WTC11 (cell line): ENCODE measurements at regions not wholly inside any gene's neighbourhood (a gene's known extent, or its start where the extent isn't known, plus 50 kb on each side); places are given as distances from the start of the nearest gene placed in this dataset.

ENCODE experiments used
- ATAC-seq: fragments of 200-7000 bp; cut with Tn5 transposase; 2 replicates; pipeline ENCODE4 v1.10.0; 2021; ENCODE audit warnings: mild to moderate bottlenecking, moderate library complexity
- CTCF ChIA-PET: fragments of 300-600 bp; sonication (Branson Sonifier 250); formaldehyde crosslinking; loops from one replicate; lab custom pipeline; 2021; ENCODE audit warnings: antibody characterized with exemption; lab: Charles Lee
- POLR2A ChIA-PET: fragments of 350-600 bp; sonication (Branson Sonifier 250); formaldehyde crosslinking; loops from one replicate; lab custom pipeline; 2021; ENCODE audit warnings: antibody characterized with exemption; lab: Charles Lee
- DNase-seq: peaks from one replicate; pipeline ENCODE4 v3.0.0; 2021; ENCODE audit warnings: low spot score
- H3K27ac Mint-ChIP-seq: 2 replicates; pipeline ENCODE4 v1.8.0; 2021; ENCODE audit warnings: mixed read lengths
- H3K27me3 Mint-ChIP-seq: 2 replicates; pipeline ENCODE4 v1.8.0; 2021; ENCODE audit warnings: low read depth, mild to moderate bottlenecking, moderate library complexity, mixed read lengths
- H3K36me3 Mint-ChIP-seq: 2 replicates; pipeline ENCODE4 v1.8.0; 2021; ENCODE audit warnings: mixed read lengths
- H3K4me1 Mint-ChIP-seq: 2 replicates; pipeline ENCODE4 v1.8.0; 2022; ENCODE audit warnings: mixed read lengths
- H3K4me3 Mint-ChIP-seq: 2 replicates; pipeline ENCODE4 v1.8.0; 2021; ENCODE audit warnings: mild to moderate bottlenecking, moderate library complexity, mixed read lengths
- H3K9me3 Mint-ChIP-seq: 2 replicates; pipeline ENCODE4 v1.8.0; 2021; ENCODE audit warnings: mixed read lengths
- CREM ChIP-seq: sonication (generic); formaldehyde crosslinking; IDR thresholded peaks from 2 replicates; pipeline ENCODE4 v1.8.1; 2022; ENCODE audit warnings: mild to moderate bottlenecking, missing genetic modification reagents, moderate library complexity
- ESRRA ChIP-seq: sonication (generic); formaldehyde crosslinking; IDR thresholded peaks from 2 replicates; pipeline ENCODE4 v1.8.1; 2022; ENCODE audit warnings: mild to moderate bottlenecking, missing genetic modification reagents, borderline replicate concordance
- FOXK1 ChIP-seq: sonication (generic); formaldehyde crosslinking; IDR thresholded peaks from 2 replicates; pipeline ENCODE4 v1.8.0; 2022; ENCODE audit warnings: mild to moderate bottlenecking, moderate library complexity, missing genetic modification reagents
- FOXP1 ChIP-seq: sonication (generic); formaldehyde crosslinking; IDR thresholded peaks from 2 replicates; pipeline ENCODE4 v1.8.0; 2022; ENCODE audit warnings: missing genetic modification reagents, mild to moderate bottlenecking, moderate library complexity, borderline replicate concordance
- MYBL2 ChIP-seq: sonication (generic); formaldehyde crosslinking; IDR thresholded peaks from 2 replicates; pipeline ENCODE4 v1.8.1; 2023; ENCODE audit warnings: mild to moderate bottlenecking, moderate library complexity, missing genetic modification reagents
- NFATC4 ChIP-seq: fragments of 250-450 bp; sonication (Bioruptor Pico); IDR thresholded peaks from 2 replicates; pipeline ENCODE4 v1.9.0; 2021; ENCODE audit warnings: mild to moderate bottlenecking
- NFYB ChIP-seq: sonication (generic); formaldehyde crosslinking; conservative IDR thresholded peaks from 2 replicates; pipeline ENCODE4 v1.8.0; 2022; ENCODE audit warnings: low read depth, missing genetic modification reagents
- NR1H2 ChIP-seq: sonication (generic); formaldehyde crosslinking; IDR thresholded peaks from 2 replicates; pipeline ENCODE4 v1.9.0; 2021; ENCODE audit warnings: mild to moderate bottlenecking, moderate library complexity, missing genetic modification reagents
- TEAD1 ChIP-seq: sonication (generic); formaldehyde crosslinking; IDR thresholded peaks from 2 replicates; pipeline ENCODE4 v1.8.0; 2022; ENCODE audit warnings: mild to moderate bottlenecking, missing genetic modification reagents
- ZNF121 ChIP-seq: sonication (generic); formaldehyde crosslinking; IDR thresholded peaks from 2 replicates; pipeline ENCODE4 v1.8.0; 2023; ENCODE audit warnings: missing genetic modification reagents
- ZNF232 ChIP-seq: sonication (generic); formaldehyde crosslinking; IDR thresholded peaks from 2 replicates; pipeline ENCODE4 v1.8.0; 2022; ENCODE audit warnings: mild to moderate bottlenecking, missing genetic modification reagents
- ZNF263 ChIP-seq: sonication (generic); formaldehyde crosslinking; IDR thresholded peaks from 2 replicates; pipeline ENCODE4 v1.8.1; 2022; ENCODE audit warnings: low read depth, mild to moderate bottlenecking, moderate library complexity, missing genetic modification reagents
- ZNF317 ChIP-seq: sonication (generic); formaldehyde crosslinking; IDR thresholded peaks from 2 replicates; pipeline ENCODE4 v1.8.1; 2023; ENCODE audit warnings: low read depth, mild to moderate bottlenecking, moderate library complexity, missing genetic modification reagents, borderline replicate concordance
- TF ChIP-seq, protein P1 (sequence below): sonication (generic); formaldehyde crosslinking; IDR thresholded peaks from 2 replicates; pipeline ENCODE4 v1.8.1; 2023; ENCODE audit warnings: mild to moderate bottlenecking, missing genetic modification reagents
- TF ChIP-seq, protein P2 (sequence below): fragments of 250-450 bp; sonication (Bioruptor Pico); IDR thresholded peaks from 2 replicates; pipeline ENCODE4 v1.9.0; 2021; ENCODE audit warnings: moderate library complexity, mild to moderate bottlenecking, inconsistent platforms, borderline replicate concordance
- TF ChIP-seq, protein P3 (sequence below): fragments of 250-450 bp; sonication (Bioruptor Pico); IDR thresholded peaks from 2 replicates; pipeline ENCODE4 v2.1.2; 2022; ENCODE audit warnings: mild to moderate bottlenecking, moderate library complexity
- TF ChIP-seq, protein P4 (sequence below): sonication (generic); formaldehyde crosslinking; IDR thresholded peaks from 2 replicates; pipeline ENCODE4 v1.8.1; 2023; ENCODE audit warnings: mild to moderate bottlenecking, missing genetic modification reagents, moderate library complexity
- TF ChIP-seq, protein P5 (sequence below): fragments of 250-450 bp; sonication (Bioruptor Pico); conservative IDR thresholded peaks from 2 replicates; pipeline ENCODE4 v1.9.0; 2021; ENCODE audit warnings: mild to moderate bottlenecking
- TF ChIP-seq, protein P6 (sequence below): sonication (generic); formaldehyde crosslinking; IDR thresholded peaks from 2 replicates; pipeline ENCODE4 v1.8.1; 2022; ENCODE audit warnings: mild to moderate bottlenecking, moderate library complexity, missing genetic modification reagents
- TF ChIP-seq, protein P7 (sequence below): fragments of 200-600 bp; IDR thresholded peaks from 2 replicates; pipeline ENCODE4 v1.8.0; 2022; ENCODE audit warnings: antibody characterized with exemption

DNA sequence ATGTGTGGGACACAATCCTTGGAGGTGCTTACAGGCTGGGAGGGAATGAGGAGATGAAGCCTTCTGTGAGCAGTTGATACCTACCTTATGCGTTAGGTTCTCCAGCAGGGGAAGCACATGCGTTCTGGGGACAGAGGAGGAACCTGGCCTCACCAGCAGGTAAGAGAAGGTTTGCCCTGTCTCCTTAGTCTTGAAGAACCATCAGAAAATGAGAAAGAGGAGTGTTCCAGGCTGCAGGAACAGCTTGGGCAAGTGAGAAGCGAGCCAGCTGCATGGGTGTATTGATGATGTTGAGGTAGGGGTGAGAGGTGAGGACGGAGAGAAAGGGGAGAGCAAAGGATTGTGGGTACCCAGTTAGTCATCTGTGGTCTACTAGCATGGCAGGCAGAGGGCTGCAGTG is 156.9 kb upstream of the MVB12B start:
- CTCF ChIA-PET = no interaction called here
- no peaks in the 10 kb centered on the region; the same call in 1 of the 2 replicates for H3K27me3 Mint-ChIP-seq
- no peak for ATAC-seq
- TF ChIP-seq ZNF263 (CRISPR knock-in tag) = no peak
- TF ChIP-seq FOXP1 (CRISPR knock-in tag) = no peak
- no peak for TF ChIP-seq CREM (CRISPR knock-in tag)
- TF ChIP-seq TEAD1 = no peak
- TF ChIP-seq, protein P1, sequence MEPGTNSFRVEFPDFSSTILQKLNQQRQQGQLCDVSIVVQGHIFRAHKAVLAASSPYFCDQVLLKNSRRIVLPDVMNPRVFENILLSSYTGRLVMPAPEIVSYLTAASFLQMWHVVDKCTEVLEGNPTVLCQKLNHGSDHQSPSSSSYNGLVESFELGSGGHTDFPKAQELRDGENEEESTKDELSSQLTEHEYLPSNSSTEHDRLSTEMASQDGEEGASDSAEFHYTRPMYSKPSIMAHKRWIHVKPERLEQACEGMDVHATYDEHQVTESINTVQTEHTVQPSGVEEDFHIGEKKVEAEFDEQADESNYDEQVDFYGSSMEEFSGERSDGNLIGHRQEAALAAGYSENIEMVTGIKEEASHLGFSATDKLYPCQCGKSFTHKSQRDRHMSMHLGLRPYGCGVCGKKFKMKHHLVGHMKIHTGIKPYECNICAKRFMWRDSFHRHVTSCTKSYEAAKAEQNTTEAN = no peak
- TF ChIP-seq, protein P2, sequence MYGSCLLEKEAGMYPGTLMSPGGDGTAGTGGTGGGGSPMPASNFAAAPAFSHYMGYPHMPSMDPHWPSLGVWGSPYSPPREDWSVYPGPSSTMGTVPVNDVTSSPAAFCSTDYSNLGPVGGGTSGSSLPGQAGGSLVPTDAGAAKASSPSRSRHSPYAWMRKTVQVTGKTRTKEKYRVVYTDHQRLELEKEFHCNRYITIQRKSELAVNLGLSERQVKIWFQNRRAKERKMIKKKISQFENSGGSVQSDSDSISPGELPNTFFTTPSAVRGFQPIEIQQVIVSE (CRISPR knock-in tag) = no peak
- TF ChIP-seq, protein P3, sequence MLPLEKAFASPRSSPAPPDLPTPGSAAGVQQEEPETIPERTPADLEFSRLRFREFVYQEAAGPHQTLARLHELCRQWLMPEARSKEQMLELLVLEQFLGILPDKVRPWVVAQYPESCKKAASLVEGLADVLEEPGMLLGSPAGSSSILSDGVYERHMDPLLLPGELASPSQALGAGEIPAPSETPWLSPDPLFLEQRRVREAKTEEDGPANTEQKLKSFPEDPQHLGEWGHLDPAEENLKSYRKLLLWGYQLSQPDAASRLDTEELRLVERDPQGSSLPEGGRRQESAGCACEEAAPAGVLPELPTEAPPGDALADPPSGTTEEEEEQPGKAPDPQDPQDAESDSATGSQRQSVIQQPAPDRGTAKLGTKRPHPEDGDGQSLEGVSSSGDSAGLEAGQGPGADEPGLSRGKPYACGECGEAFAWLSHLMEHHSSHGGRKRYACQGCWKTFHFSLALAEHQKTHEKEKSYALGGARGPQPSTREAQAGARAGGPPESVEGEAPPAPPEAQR (CRISPR knock-in tag) = no peak
- no peak for TF ChIP-seq ESRRA (CRISPR knock-in tag)
- TF ChIP-seq, protein P4, sequence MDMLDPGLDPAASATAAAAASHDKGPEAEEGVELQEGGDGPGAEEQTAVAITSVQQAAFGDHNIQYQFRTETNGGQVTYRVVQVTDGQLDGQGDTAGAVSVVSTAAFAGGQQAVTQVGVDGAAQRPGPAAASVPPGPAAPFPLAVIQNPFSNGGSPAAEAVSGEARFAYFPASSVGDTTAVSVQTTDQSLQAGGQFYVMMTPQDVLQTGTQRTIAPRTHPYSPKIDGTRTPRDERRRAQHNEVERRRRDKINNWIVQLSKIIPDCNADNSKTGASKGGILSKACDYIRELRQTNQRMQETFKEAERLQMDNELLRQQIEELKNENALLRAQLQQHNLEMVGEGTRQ = no peak
- no peak for TF ChIP-seq ZNF121 (CRISPR knock-in tag)
- TF ChIP-seq, protein P5, sequence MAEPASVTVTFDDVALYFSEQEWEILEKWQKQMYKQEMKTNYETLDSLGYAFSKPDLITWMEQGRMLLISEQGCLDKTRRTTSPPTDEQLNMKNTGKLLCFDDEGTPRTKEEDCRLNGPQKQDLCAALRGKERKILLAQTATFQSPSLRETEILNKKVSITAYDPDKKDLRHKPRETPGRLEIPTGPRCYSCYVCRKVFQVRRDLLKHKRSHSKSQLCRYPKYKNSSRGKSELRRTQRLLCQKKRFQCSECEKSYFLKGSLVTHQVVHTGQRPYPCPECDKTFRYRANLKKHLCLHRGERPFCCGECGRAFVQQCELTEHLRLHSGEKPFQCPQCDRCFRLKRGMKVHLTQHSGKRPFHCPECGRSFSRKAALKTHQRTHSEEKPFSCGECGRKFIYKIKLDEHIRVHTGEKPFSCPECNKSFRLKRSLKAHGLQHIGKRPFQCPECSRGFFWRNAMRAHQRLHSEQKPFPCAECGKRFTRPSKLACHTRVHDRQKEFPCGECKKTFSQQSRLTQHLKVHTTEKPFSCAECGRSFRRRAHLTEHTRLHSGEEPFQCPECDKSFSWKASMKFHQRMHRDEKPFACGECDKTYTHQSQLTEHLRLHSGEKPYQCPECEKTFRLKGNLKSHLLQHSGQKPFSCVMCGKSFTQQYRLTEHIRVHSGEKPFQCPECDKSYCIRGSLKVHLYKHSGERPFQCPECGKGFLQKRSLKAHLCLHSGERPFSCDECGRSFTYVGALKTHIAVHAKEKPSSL (CRISPR knock-in tag) = no peak
- no peak for TF ChIP-seq FOXK1 (CRISPR knock-in tag)
- no peak for TF ChIP-seq ZNF232 (CRISPR knock-in tag)
- no peak for TF ChIP-seq NFYB (CRISPR knock-in tag)
- TF ChIP-seq NR1H2 = no peak
- TF ChIP-seq, protein P6, sequence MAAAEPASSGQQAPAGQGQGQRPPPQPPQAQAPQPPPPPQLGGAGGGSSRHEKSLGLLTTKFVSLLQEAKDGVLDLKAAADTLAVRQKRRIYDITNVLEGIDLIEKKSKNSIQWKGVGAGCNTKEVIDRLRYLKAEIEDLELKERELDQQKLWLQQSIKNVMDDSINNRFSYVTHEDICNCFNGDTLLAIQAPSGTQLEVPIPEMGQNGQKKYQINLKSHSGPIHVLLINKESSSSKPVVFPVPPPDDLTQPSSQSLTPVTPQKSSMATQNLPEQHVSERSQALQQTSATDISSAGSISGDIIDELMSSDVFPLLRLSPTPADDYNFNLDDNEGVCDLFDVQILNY = no peak
- no peak for TF ChIP-seq ZNF317 (CRISPR knock-in tag)
- TF ChIP-seq MYBL2 = no peak
- TF ChIP-seq NFATC4 (CRISPR knock-in tag) = no peak
- TF ChIP-seq, protein P7, sequence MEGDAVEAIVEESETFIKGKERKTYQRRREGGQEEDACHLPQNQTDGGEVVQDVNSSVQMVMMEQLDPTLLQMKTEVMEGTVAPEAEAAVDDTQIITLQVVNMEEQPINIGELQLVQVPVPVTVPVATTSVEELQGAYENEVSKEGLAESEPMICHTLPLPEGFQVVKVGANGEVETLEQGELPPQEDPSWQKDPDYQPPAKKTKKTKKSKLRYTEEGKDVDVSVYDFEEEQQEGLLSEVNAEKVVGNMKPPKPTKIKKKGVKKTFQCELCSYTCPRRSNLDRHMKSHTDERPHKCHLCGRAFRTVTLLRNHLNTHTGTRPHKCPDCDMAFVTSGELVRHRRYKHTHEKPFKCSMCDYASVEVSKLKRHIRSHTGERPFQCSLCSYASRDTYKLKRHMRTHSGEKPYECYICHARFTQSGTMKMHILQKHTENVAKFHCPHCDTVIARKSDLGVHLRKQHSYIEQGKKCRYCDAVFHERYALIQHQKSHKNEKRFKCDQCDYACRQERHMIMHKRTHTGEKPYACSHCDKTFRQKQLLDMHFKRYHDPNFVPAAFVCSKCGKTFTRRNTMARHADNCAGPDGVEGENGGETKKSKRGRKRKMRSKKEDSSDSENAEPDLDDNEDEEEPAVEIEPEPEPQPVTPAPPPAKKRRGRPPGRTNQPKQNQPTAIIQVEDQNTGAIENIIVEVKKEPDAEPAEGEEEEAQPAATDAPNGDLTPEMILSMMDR = no peak
- TF ChIP-seq, all 79 proteins: peak for 0
- no peak for DNase-seq
- Mint-ChIP-seq H3K36me3 (no peaks in the 10 kb centered on the region), H3K27ac (no peak overlapping the region), H3K9me3 (no peaks in the 10 kb centered on the region), H3K4me3 (no peak overlapping the region), H3K4me1 (peaks cover 4% of the 10 kb centered on the region)
- POLR2A ChIA-PET = no interaction called here
